ENCODE measurements at regions not wholly inside any gene's neighbourhood (a gene's known extent, or its start where the extent isn't known, plus 50 kb on each side); places are given as distances from the start of the nearest gene placed in this dataset.

DNA sequence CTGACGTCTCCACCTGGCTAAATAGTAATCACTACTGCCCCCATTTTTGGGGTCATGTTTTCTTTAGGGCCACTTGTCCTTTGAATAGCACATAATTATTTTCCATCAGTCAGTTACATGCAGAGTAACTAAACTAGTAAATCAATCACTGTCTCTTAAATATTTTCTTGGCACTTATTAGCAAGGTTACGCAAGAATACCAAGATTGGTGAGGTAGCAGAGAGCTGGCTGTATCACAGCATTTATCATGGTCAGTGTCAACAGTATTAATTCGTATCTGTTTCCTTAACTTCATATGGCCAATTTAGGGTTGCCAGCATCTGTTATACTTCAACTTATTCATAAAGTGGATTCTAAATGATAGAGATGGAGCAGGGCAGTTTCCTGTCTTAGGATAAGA is 346.8 kb upstream of the FAM174A start:
- H2AK5ac ChIP-seq (ENCODE audit: low read depth, low read length) = no peak overlapping the region
- no peak overlapping the region for H3K4me3 ChIP-seq (ENCODE audit: extremely low read depth in 1 of 4, insufficient read depth in 2 of 4, low read depth in 3 of 4, low read length in 4 of 4)
- no peak overlapping the region for H2BK120ac ChIP-seq (replicated peaks; ENCODE audit: low read depth, low read length)
- H4K8ac ChIP-seq (ENCODE audit: extremely low read depth, insufficient read depth, low read length) = no peak overlapping the region
- H3K18ac ChIP-seq (ENCODE audit: extremely low read depth, low read length) = no peak overlapping the region
- no peak overlapping the region for H2BK5ac ChIP-seq (ENCODE audit: low read depth, low read length)
- H3K9me3 ChIP-seq (ENCODE audit: insufficient read depth in 2 of 2, low read depth in 1 of 2, low read length in 1 of 2) = no peaks in the 10 kb centered on the region
- H3K4me1 ChIP-seq (replicated peaks in 1 of 4; ENCODE audit: control insufficient read depth in 3 of 4, insufficient read depth in 4 of 4, low read length in 3 of 4) = peaks cover 0 to 3% (median 0%) of the 10 kb centered on the region in 4 experiments; a peak in 1 of 7 replicates
- no peaks in the 10 kb centered on the region for H3K79me2 ChIP-seq (ENCODE audit: control insufficient read depth in 1 of 2, insufficient read depth in 2 of 2, low read length in 2 of 2)
- TF ChIP-seq CEBPB (IDR thresholded peaks at IDR 0.05; ENCODE audit: low read depth, low read length) (peak; percentile 59; the same call in 1 of the 2 replicates), TAF1 (IDR thresholded peaks at IDR 0.05; ENCODE audit: low read depth, low read length) (no peak), CTCF (IDR thresholded peaks at IDR 0.05; ENCODE audit: control extremely low read depth in 1 of 3, insufficient read depth in 1 of 3, low read depth in 1 of 3, low read length in 3 of 3) (no peak), ASH2L (IDR thresholded peaks at IDR 0.05; ENCODE audit: low read length) (no peak)
- H2BK12ac ChIP-seq (ENCODE audit: low read depth, low read length) = no peak overlapping the region
- H3K14ac ChIP-seq (ENCODE audit: insufficient read length) = no peak overlapping the region
- ChIA-PET CTCF (ENCODE audit: partially characterized antibody) (no interaction called here), POLR2A (ENCODE audit: partially characterized antibody) (no interaction called here)
- no peak overlapping the region for H3K27ac ChIP-seq (ENCODE audit: low read depth, low read length)
- FAIRE-seq (no peak), DNase-seq (ENCODE audit: low read depth in 1 of 2, low spot score in 2 of 2) (no peak)
- no peak overlapping the region for H2BK20ac ChIP-seq (ENCODE audit: low read length)
- no peaks in the 10 kb centered on the region for H3K79me1 ChIP-seq (ENCODE audit: low read depth, low read length)
- H4K20me1 ChIP-seq (replicated peaks in 1 of 2; ENCODE audit: control insufficient read depth in 1 of 2, insufficient read depth in 2 of 2, low read length in 2 of 2) = no peaks in the 10 kb centered on the region
- no peak overlapping the region for H2BK15ac ChIP-seq (ENCODE audit: low read length)
- no peak overlapping the region for H3K9ac ChIP-seq (replicated peaks in 1 of 4; ENCODE audit: extremely low read depth in 1 of 4, low read depth in 3 of 4, low read length in 3 of 4)
- H4K91ac ChIP-seq (replicated peaks; ENCODE audit: insufficient read length, low read length) = no peak overlapping the region
- H3K4me2 ChIP-seq (ENCODE audit: insufficient read depth in 1 of 2, low read depth in 2 of 2, low read length in 2 of 2) = no peak overlapping the region
- no peaks in the 10 kb centered on the region for H3K27me3 ChIP-seq (replicated peaks in 1 of 4; ENCODE audit: control insufficient read depth in 3 of 4, extremely low read depth in 1 of 4, insufficient read depth in 3 of 4, low read length in 3 of 4)
- H2AFZ ChIP-seq (ENCODE audit: low read length) = no peak overlapping the region
- H4K5ac ChIP-seq (ENCODE audit: insufficient read length, low read depth, low read length) = no peak overlapping the region
- H3K23ac ChIP-seq (ENCODE audit: insufficient read length) = no peak overlapping the region
- no peak overlapping the region for H3K4ac ChIP-seq (replicated peaks; ENCODE audit: insufficient read length, low read depth, low read length)
- H3K56ac ChIP-seq (replicated peaks; ENCODE audit: insufficient read length, low read depth, low read length) = no peak overlapping the region
- WGBS, 2 experiments (ENCODE audit: extremely low coverage in 1 of 2, insufficient coverage in 1 of 2, insufficient read length in 1 of 2, insufficient replicate concordance in 2 of 2, low coverage in 1 of 2, low lambda C conversion rate in 2 of 2, missing lambda C conversion rate in 1 of 2) = 98% methylated on average over 3 of the region's 3 CpGs; no CpG with 5 or more reads in 1 of the 2 experiments
- H3K36me3 ChIP-seq (ENCODE audit: control insufficient read depth in 2 of 4, insufficient read depth in 4 of 4, low read length in 3 of 4) = no peaks in the 10 kb centered on the region
- H3K23me2 ChIP-seq (ENCODE audit: low read depth, low read length) = no peaks in the 10 kb centered on the region

Measured in H1 (cell line).